ENCODE measurements at regions not wholly inside any gene's neighbourhood (a gene's known extent, or its start where the extent isn't known, plus 50 kb on each side); places are given as distances from the start of the nearest gene placed in this dataset.
"Not testable (repeated sequence)": the region's sequence is repeated elsewhere in the genome, so short reads cannot be mapped to it uniquely, and the experiment has no call there.

DNA sequence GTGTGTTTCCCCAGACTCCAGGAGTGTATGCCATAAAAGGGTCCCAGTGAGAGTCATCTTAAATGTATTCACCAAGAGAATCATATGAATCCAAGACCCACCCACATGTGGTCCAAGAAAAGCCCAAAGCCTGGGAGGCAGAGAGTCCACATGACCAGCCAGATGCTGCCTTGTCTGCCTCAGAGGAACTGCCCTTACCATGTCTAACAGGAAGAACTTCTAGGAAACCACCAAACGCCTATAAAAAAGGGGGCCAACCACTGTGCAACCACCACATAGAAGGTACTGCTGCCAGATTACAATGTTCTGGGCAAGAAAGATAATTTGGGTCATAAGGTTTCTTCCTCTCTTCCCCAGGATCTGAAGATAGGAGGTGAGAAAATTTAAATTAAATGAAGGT, 129.8 kb upstream of the SLC24A2 start:
- no peaks in the 10 kb centered on the region for H3K4me1 ChIP-seq (ENCODE audit: control insufficient read depth in 2 of 2, insufficient read depth in 2 of 2, low read length in 2 of 2)
- 2% methylated on average over 1 of the region's 1 CpG for WGBS
- H3K27ac ChIP-seq (ENCODE audit: low read depth in 1 of 2, low read length in 1 of 2): no peak overlapping the region
- H3K9me3 ChIP-seq (ENCODE audit: control insufficient read depth in 2 of 2, insufficient read depth in 1 of 2, low read length in 1 of 2): no peaks in the 10 kb centered on the region
- no peak overlapping the region for H3K4me3 ChIP-seq (ENCODE audit: low read length in 2 of 2)
- DNase-seq (ENCODE audit: low read depth in 6 of 9, low spot score in 9 of 9): no peak
- H3K36me3 ChIP-seq (ENCODE audit: control insufficient read depth in 2 of 2, insufficient read depth in 2 of 2, low read length in 1 of 2): no peaks in the 10 kb centered on the region
- H3K27me3 ChIP-seq (ENCODE audit: control insufficient read depth in 2 of 2, insufficient read depth in 1 of 2, low read length in 1 of 2): no peaks in the 10 kb centered on the region

GRCh38 chr9:19914044-19914443, 125.2 kb upstream of the SLC24A2 start:
- no peak for DNase-seq (ENCODE audit: low read depth in 6 of 9, low spot score in 9 of 9)
- 97% methylated on average over 3 of the region's 3 CpGs for WGBS
- H3K27ac ChIP-seq (ENCODE audit: low read depth in 1 of 2, low read length in 1 of 2): no peak overlapping the region
- no peaks in the 10 kb centered on the region for H3K36me3 ChIP-seq (ENCODE audit: control insufficient read depth in 2 of 2, insufficient read depth in 2 of 2, low read length in 1 of 2)
- H3K4me1 ChIP-seq (ENCODE audit: control insufficient read depth in 2 of 2, insufficient read depth in 2 of 2, low read length in 2 of 2): no peaks in the 10 kb centered on the region
- no peaks in the 10 kb centered on the region for H3K27me3 ChIP-seq (ENCODE audit: control insufficient read depth in 2 of 2, insufficient read depth in 1 of 2, low read length in 1 of 2)
- no peak overlapping the region for H3K4me3 ChIP-seq (ENCODE audit: low read length in 2 of 2)
- no peaks in the 10 kb centered on the region for H3K9me3 ChIP-seq (ENCODE audit: control insufficient read depth in 2 of 2, insufficient read depth in 1 of 2, low read length in 1 of 2)

DNA sequence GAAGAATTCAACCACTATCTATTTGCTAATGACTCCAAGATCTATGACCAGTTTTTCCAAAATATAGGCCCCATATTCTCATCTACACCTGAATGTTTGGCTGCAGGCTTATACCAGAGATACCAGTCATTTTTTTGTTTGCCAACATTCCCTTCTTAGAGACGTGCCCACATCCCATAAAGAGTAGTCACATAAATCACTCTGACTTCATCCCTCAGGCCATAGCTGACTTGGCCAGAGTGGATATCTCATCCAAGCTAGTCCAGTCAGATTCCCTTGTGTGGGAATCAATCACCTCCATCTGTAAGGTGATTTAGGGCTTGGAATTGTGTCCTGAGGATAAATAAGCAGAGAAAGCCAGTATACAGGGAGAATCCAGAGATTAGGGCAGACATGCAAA, 124.3 kb upstream of the SLC24A2 start:
- Histone ChIP-seq H3K27ac (ENCODE audit: low read depth in 1 of 2, low read length in 1 of 2) (no peak overlapping the region), H3K36me3 (ENCODE audit: control insufficient read depth in 2 of 2, insufficient read depth in 2 of 2, low read length in 1 of 2) (no peaks in the 10 kb centered on the region), H3K27me3 (ENCODE audit: control insufficient read depth in 2 of 2, insufficient read depth in 1 of 2, low read length in 1 of 2) (no peaks in the 10 kb centered on the region), H3K4me3 (ENCODE audit: low read length in 2 of 2) (no peak overlapping the region), H3K4me1 (ENCODE audit: control insufficient read depth in 2 of 2, insufficient read depth in 2 of 2, low read length in 2 of 2) (no peaks in the 10 kb centered on the region), H3K9me3 (ENCODE audit: control insufficient read depth in 2 of 2, insufficient read depth in 1 of 2, low read length in 1 of 2) (no peaks in the 10 kb centered on the region)
- DNase-seq (ENCODE audit: low read depth in 6 of 9, low spot score in 9 of 9): no peak
- 91% methylated on average over 1 of the region's 1 CpG for WGBS

DNA sequence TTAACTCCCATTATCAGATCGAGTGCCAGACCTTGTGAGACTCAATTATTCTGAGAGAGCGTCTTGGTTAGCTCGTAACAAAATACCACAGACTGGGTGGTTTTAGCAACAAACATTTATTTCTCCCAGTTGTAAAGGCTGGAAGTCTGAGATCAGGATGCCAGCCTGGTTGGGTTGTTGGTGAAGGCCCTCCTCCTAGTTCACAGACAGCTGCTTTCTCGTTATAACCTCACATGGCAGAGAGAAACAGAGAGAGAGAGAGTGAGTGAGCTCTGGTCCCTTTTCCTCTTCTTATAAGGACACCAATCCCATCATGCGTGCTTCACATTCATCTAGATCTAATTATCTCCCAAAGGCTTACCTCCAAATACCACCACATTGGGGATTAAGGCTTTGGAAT, 114.2 kb upstream of the SLC24A2 start:
- Histone ChIP-seq H3K4me3 (ENCODE audit: low read length in 2 of 2) (no peak overlapping the region), H3K36me3 (ENCODE audit: control insufficient read depth in 2 of 2, insufficient read depth in 2 of 2, low read length in 1 of 2) (no peaks in the 10 kb centered on the region), H3K4me1 (ENCODE audit: control insufficient read depth in 2 of 2, insufficient read depth in 2 of 2, low read length in 2 of 2) (no peaks in the 10 kb centered on the region), H3K27ac (ENCODE audit: low read depth in 1 of 2, low read length in 1 of 2) (no peak overlapping the region), H3K27me3 (ENCODE audit: control insufficient read depth in 2 of 2, insufficient read depth in 1 of 2, low read length in 1 of 2) (no peaks in the 10 kb centered on the region), H3K9me3 (ENCODE audit: control insufficient read depth in 2 of 2, insufficient read depth in 1 of 2, low read length in 1 of 2) (no peaks in the 10 kb centered on the region)
- no peak for DNase-seq (ENCODE audit: low read depth in 6 of 9, low spot score in 9 of 9)
- WGBS: 74% methylated on average over 5 of the region's 5 CpGs

DNA sequence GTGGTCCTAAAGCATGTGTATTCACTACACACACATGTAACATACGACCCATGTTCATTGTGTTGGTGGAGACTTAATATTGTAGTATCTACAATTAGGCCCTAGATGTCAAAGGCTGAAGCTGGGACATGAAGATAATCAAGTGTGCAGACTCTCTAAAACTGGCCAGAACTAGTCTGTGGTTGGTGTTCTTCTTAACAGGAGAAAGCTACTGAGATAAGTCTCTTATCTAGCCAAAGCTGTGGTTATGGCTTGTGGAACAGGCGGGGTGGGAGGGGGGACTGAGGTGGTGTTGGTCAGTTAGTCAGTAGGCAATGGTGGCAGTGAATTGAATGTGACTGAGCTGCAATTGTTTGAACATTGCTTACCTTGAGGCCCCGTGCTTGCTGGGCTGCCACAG, 112.7 kb upstream of the SLC24A2 start:
- Histone ChIP-seq H3K4me1 (ENCODE audit: control insufficient read depth in 2 of 2, insufficient read depth in 2 of 2, low read length in 2 of 2) (no peaks in the 10 kb centered on the region), H3K36me3 (ENCODE audit: control insufficient read depth in 2 of 2, insufficient read depth in 2 of 2, low read length in 1 of 2) (no peaks in the 10 kb centered on the region), H3K4me3 (ENCODE audit: low read length in 2 of 2) (no peak overlapping the region), H3K27ac (ENCODE audit: low read depth in 1 of 2, low read length in 1 of 2) (no peak overlapping the region), H3K27me3 (ENCODE audit: control insufficient read depth in 2 of 2, insufficient read depth in 1 of 2, low read length in 1 of 2) (no peaks in the 10 kb centered on the region), H3K9me3 (ENCODE audit: control insufficient read depth in 2 of 2, insufficient read depth in 1 of 2, low read length in 1 of 2) (no peaks in the 10 kb centered on the region)
- WGBS: 95% methylated on average over 3 of the region's 3 CpGs
- no peak for DNase-seq (ENCODE audit: low read depth in 6 of 9, low spot score in 9 of 9)

DNA sequence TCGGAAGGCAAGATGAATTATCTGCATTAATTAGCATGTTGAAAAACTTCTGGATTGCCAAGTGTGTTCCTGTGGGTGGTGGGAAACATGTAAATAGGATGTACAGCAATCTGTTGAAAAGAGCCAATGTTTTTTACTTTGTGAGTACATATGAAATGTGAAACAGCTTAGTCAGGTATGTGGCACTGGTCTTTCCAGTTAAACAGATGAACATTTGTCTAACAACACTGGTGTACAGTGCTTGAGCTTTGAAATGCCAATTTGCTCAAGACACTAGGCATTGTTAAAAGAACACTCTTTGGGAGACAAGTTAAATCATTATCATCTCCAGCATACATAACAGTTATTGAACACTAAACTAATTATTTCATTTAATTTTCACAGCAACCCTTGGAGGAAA, 107.3 kb upstream of the SLC24A2 start:
- Histone ChIP-seq H3K4me1 (ENCODE audit: control insufficient read depth in 2 of 2, insufficient read depth in 2 of 2, low read length in 2 of 2) (no peaks in the 10 kb centered on the region), H3K27me3 (ENCODE audit: control insufficient read depth in 2 of 2, insufficient read depth in 1 of 2, low read length in 1 of 2) (no peaks in the 10 kb centered on the region), H3K27ac (ENCODE audit: low read depth in 1 of 2, low read length in 1 of 2) (no peak overlapping the region), H3K9me3 (ENCODE audit: control insufficient read depth in 2 of 2, insufficient read depth in 1 of 2, low read length in 1 of 2) (no peaks in the 10 kb centered on the region), H3K4me3 (ENCODE audit: low read length in 2 of 2) (no peak overlapping the region), H3K36me3 (ENCODE audit: control insufficient read depth in 2 of 2, insufficient read depth in 2 of 2, low read length in 1 of 2) (no peaks in the 10 kb centered on the region)
- WGBS: 96% methylated on average over 1 of the region's 1 CpG
- no peak for DNase-seq (ENCODE audit: low read depth in 6 of 9, low spot score in 9 of 9)

DNA sequence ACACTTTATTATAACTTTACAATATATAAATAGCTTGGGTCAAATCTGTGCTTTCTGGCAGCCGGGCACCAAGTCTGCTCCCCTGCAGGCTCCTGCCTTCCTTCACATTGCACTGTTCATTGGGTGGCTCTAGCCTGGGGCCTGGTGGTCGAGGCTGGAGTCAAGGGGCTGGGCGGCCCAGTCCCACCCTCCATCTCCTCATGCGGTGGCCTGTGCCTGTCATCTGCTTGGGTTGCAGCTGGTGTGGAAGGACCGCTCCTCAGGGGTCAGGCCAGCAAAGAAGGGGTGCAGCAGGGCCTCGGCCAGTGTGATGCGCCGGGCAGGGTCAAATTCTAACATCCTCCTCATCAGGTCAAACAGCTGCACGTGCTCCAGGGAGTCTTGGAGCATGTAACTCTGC, 106.7 kb upstream of the SLC24A2 start:
- DNase-seq (ENCODE audit: low read depth in 6 of 9, low spot score in 9 of 9); H3K27ac ChIP-seq (ENCODE audit: low read depth in 1 of 2, low read length in 1 of 2); H3K9me3 ChIP-seq (ENCODE audit: control insufficient read depth in 2 of 2, insufficient read depth in 1 of 2, low read length in 1 of 2); H3K36me3 ChIP-seq (ENCODE audit: control insufficient read depth in 2 of 2, insufficient read depth in 2 of 2, low read length in 1 of 2); H3K4me3 ChIP-seq (ENCODE audit: low read length in 2 of 2); H3K27me3 ChIP-seq (ENCODE audit: control insufficient read depth in 2 of 2, insufficient read depth in 1 of 2, low read length in 1 of 2); H3K4me1 ChIP-seq (ENCODE audit: control insufficient read depth in 2 of 2, insufficient read depth in 2 of 2, low read length in 2 of 2): not testable (repeated sequence)
- WGBS: 95% methylated on average over 8 of the region's 9 CpGs

DNA sequence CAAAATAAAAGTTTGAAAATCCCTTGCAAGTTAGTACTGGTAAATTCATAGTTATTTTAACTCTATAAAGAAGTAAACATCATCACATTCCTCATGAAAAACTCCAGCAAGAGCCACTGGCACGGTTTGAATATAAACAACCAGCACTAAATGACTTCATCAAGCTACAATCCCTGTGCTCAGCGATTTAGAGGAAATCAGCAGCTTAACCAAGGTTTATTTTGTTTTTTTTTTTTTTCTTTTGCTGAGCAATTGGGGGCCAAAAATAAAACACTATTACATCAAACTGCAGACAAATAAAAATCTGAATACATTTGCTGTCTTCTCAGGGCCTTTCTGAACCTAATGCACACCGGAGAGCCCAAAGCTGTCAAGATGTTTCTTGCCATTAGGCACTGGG, 106.2 kb upstream of the SLC24A2 start:
- WGBS: 84% methylated on average over 3 of the region's 3 CpGs
- Histone ChIP-seq H3K4me1 (ENCODE audit: control insufficient read depth in 2 of 2, insufficient read depth in 2 of 2, low read length in 2 of 2) (no peaks in the 10 kb centered on the region), H3K36me3 (ENCODE audit: control insufficient read depth in 2 of 2, insufficient read depth in 2 of 2, low read length in 1 of 2) (no peaks in the 10 kb centered on the region), H3K27me3 (ENCODE audit: control insufficient read depth in 2 of 2, insufficient read depth in 1 of 2, low read length in 1 of 2) (no peaks in the 10 kb centered on the region), H3K9me3 (ENCODE audit: control insufficient read depth in 2 of 2, insufficient read depth in 1 of 2, low read length in 1 of 2) (no peaks in the 10 kb centered on the region), H3K4me3 (ENCODE audit: low read length in 2 of 2) (no peak overlapping the region), H3K27ac (ENCODE audit: low read depth in 1 of 2, low read length in 1 of 2) (no peak overlapping the region)
- DNase-seq (ENCODE audit: low read depth in 6 of 9, low spot score in 9 of 9): no peak

DNA sequence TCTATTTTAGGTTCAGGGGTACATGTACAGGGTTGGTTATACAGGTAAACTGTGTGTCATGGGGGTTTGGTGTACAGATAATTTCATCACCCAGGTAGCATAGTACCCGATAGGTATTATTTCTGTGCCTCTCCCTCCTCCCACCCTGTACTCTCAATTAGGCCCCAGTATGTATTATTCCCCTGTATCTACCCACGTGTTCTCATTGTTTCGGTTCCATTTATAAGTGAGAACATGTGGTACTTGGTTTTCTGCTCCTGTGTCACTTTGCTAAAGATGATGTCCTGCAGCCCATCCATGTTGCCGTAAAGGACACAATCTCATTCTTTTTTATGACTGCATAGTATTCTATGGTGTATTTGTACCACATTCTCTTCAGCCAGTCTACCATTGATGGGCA, 96.8 kb upstream of the SLC24A2 start:
- no peaks in the 10 kb centered on the region for H3K27me3 ChIP-seq (ENCODE audit: control insufficient read depth in 2 of 2, insufficient read depth in 1 of 2, low read length in 1 of 2)
- no peak for DNase-seq (ENCODE audit: low read depth in 6 of 9, low spot score in 9 of 9)
- H3K27ac ChIP-seq (ENCODE audit: low read depth in 1 of 2, low read length in 1 of 2): no peak overlapping the region
- no peaks in the 10 kb centered on the region for H3K9me3 ChIP-seq (ENCODE audit: control insufficient read depth in 2 of 2, insufficient read depth in 1 of 2, low read length in 1 of 2)
- no peaks in the 10 kb centered on the region for H3K4me1 ChIP-seq (ENCODE audit: control insufficient read depth in 2 of 2, insufficient read depth in 2 of 2, low read length in 2 of 2)
- 97% methylated on average over 4 of the region's 4 CpGs for WGBS
- H3K4me3 ChIP-seq (ENCODE audit: low read length in 2 of 2): no peak overlapping the region
- no peaks in the 10 kb centered on the region for H3K36me3 ChIP-seq (ENCODE audit: control insufficient read depth in 2 of 2, insufficient read depth in 2 of 2, low read length in 1 of 2)

DNA sequence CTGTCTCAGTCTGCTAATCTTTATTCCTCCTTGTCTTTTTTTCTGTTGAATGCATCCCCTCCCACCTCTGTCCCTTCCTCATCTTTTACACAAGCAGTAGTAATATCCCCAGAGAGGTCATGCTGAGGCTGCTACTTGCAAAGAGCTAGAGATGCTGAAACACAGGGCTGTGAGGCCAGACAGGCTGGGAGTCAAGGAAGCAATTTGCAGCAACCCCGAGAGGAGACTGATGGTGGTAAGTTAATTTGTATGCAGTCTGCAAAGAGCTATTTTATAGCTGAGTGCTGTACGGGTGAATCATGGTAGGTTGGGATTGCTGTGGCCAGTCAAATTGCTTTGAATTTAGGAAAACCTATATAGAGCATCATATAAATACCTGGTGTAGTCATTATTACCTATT, 90.2 kb upstream of the SLC24A2 start:
- H3K36me3 ChIP-seq (ENCODE audit: control insufficient read depth in 2 of 2, insufficient read depth in 2 of 2, low read length in 1 of 2): no peaks in the 10 kb centered on the region
- DNase-seq (ENCODE audit: low read depth in 6 of 9, low spot score in 9 of 9): no peak
- H3K4me3 ChIP-seq (ENCODE audit: low read length in 2 of 2): no peak overlapping the region
- 94% methylated on average over 2 of the region's 2 CpGs for WGBS
- H3K4me1 ChIP-seq (ENCODE audit: control insufficient read depth in 2 of 2, insufficient read depth in 2 of 2, low read length in 2 of 2): no peaks in the 10 kb centered on the region
- no peak overlapping the region for H3K27ac ChIP-seq (ENCODE audit: low read depth in 1 of 2, low read length in 1 of 2)
- H3K27me3 ChIP-seq (ENCODE audit: control insufficient read depth in 2 of 2, insufficient read depth in 1 of 2, low read length in 1 of 2): no peaks in the 10 kb centered on the region
- no peaks in the 10 kb centered on the region for H3K9me3 ChIP-seq (ENCODE audit: control insufficient read depth in 2 of 2, insufficient read depth in 1 of 2, low read length in 1 of 2)

Measured in thymus (tissue), 11 donors.